HCT116 (cell line): ENCODE measurements at regions not wholly inside any gene's neighbourhood (a gene's known extent, or its start where the extent isn't known, plus 50 kb on each side); places are given as distances from the start of the nearest gene placed in this dataset.

Experiments used
- ATAC-seq: fragments of 200-7000 bp; cut with Tn5 transposase; 2 replicates; pipeline ENCODE4 v1.9.1; 2020; ENCODE audit warnings: mild to moderate bottlenecking, moderate library complexity
- BruUV-seq: library from RNA; stranded (reverse); fragments of 400-500 nt; replicated peaks from 2 replicates; lab custom pipeline; 2021; lab: Mats Ljungman, UMichigan
- CTCF ChIA-PET: fragments of 300-600 bp; sonication (Branson Sonifier 250); formaldehyde crosslinking; loops from one replicate; lab custom pipeline; 2021; ENCODE audit warnings: antibody characterized with exemption; lab: Charles Lee
- POLR2A ChIA-PET: fragments of 300-600, 350-600 bp; sonication (Branson Sonifier 250); formaldehyde crosslinking; loops from one replicate; lab custom pipeline; 2021; ENCODE audit warnings: antibody characterized with exemption; lab: Charles Lee
- RAD21 ChIA-PET, 2 experiments: fragments of 300-600 bp; sonication (Branson Sonifier 250); formaldehyde crosslinking; loops; one replicate each; lab custom pipeline; 2023; ENCODE audit warnings: low total read pairs in 2 of 2; ENCODE audit not compliant: uncharacterized antibody in 2 of 2, unreplicated experiment in 2 of 2, low non-redundant PET in 1 of 2; lab: Charles Lee
- DNase-seq: peaks from one replicate; pipeline ENCODE4 v3.0.0-alpha.2; 2010; ENCODE audit warnings: low read depth, low spot score
- H2AFZ ChIP-seq: fragments of 200-600 bp; shearing (Covaris generic), sonication (generic); 2 replicates; pipeline ENCODE4 v1.6.1; 2017; ENCODE audit warnings: low read depth, mixed run types, mixed read lengths, antibody characterized with exemption, low read length; ENCODE audit not compliant: poor library complexity, severe bottlenecking
- H3K27ac ChIP-seq: 2 replicates; pipeline ENCODE4 v1.5.1; 2012; ENCODE audit warnings: low read depth, low read length
- H3K27me3 ChIP-seq: fragments of 200-600 bp; sonication (generic); 2 replicates; pipeline ENCODE4 v1.6.1; 2016; ENCODE audit warnings: mixed run types, low read length, mixed read lengths; ENCODE audit not compliant: insufficient read depth
- H3K36me3 ChIP-seq, 2 experiments: fragments of 200-500 bp in 1 of 2; fragments of 200-600 bp in 1 of 2; sonication (Bioruptor generic) in 1 of 2; sonication (generic) in 1 of 2; 2 replicates each; pipeline versions ENCODE4 v1.5.1 to v1.6.1; 2014 to 2016; ENCODE audit warnings: low read length in 2 of 2, inconsistent platforms in 1 of 2, mixed read lengths in 1 of 2, mixed run types in 1 of 2; ENCODE audit not compliant: insufficient read depth in 2 of 2, control insufficient read depth in 1 of 2
- H3K4me1 ChIP-seq, 2 experiments: fragments of 200-600 bp in 1 of 2; sonication (generic) in 1 of 2; 2 replicates each; pipeline versions ENCODE4 v1.5.1 to v1.6.1; 2012 to 2017; ENCODE audit warnings: low read length in 2 of 2, inconsistent platforms in 1 of 2, mild to moderate bottlenecking in 1 of 2, mixed read lengths in 1 of 2, mixed run types in 1 of 2, moderate library complexity in 1 of 2; ENCODE audit not compliant: insufficient read depth in 2 of 2, control insufficient read depth in 1 of 2
- H3K4me2 ChIP-seq: fragments of 200-600 bp; sonication (generic); 2 replicates; pipeline ENCODE4 v1.6.1; 2017; ENCODE audit warnings: mixed run types, low read length, mixed read lengths
- H3K4me3 ChIP-seq, 2 experiments: fragments of 200-600 bp in 1 of 2; sonication (generic) in 1 of 2; replicated peaks in 1 of 2; 2 replicates each; pipeline ENCODE4 v1.5.1; 2011 to 2016; ENCODE audit warnings: low read length in 2 of 2, control low read depth in 1 of 2, low read depth in 1 of 2, mild to moderate bottlenecking in 1 of 2, mixed read lengths in 1 of 2, mixed run types in 1 of 2
- H3K79me2 ChIP-seq: fragments of 200-600 bp; sonication (generic); 2 replicates; pipeline ENCODE4 v1.6.1; 2017; ENCODE audit warnings: mild to moderate bottlenecking, mixed run types, low read length, moderate library complexity, mixed read lengths; ENCODE audit not compliant: insufficient read depth
- H3K9ac ChIP-seq: fragments of 200-600 bp; sonication (generic); 2 replicates; pipeline ENCODE4 v1.6.1; 2016; ENCODE audit warnings: low read length, mixed read lengths
- H3K9me2 ChIP-seq: fragments of 200-600 bp; sonication (generic), shearing (Covaris generic); 2 replicates; pipeline ENCODE4 v1.6.1; 2017; ENCODE audit warnings: mixed run types, mild to moderate bottlenecking, moderate library complexity; ENCODE audit not compliant: insufficient read depth
- H3K9me3 ChIP-seq, 2 experiments: fragments of 200-500 bp in 1 of 2; fragments of 200-600 bp in 1 of 2; sonication (Bioruptor generic) in 1 of 2; sonication (generic) in 1 of 2; 2 replicates each; pipeline ENCODE4 v1.6.1; 2014 to 2017; ENCODE audit warnings: low read length in 2 of 2, mixed read lengths in 2 of 2, inconsistent platforms in 1 of 2, low read depth in 1 of 2, mild to moderate bottlenecking in 1 of 2, mixed run types in 1 of 2, moderate library complexity in 1 of 2; ENCODE audit not compliant: control insufficient read depth in 1 of 2, insufficient read depth in 1 of 2
- H4K20me1 ChIP-seq: fragments of 200-600 bp; sonication (generic), shearing (Covaris generic); 2 replicates; pipeline ENCODE4 v1.6.1; 2017; ENCODE audit warnings: mixed run types, mild to moderate bottlenecking, moderate library complexity; ENCODE audit not compliant: insufficient read depth
- CBX3 ChIP-seq: IDR thresholded peaks from 2 replicates; pipeline ENCODE4 v1.6.1; 2012; ENCODE audit warnings: low read depth
- CEBPB ChIP-seq: IDR thresholded peaks from 2 replicates; pipeline ENCODE4 v1.6.1; 2012; ENCODE audit warnings: low read depth
- EGR1 ChIP-seq: IDR thresholded peaks from 2 replicates; pipeline ENCODE4 v1.6.1; 2012; ENCODE audit warnings: low read depth
- ELF1 ChIP-seq: IDR thresholded peaks from 2 replicates; pipeline ENCODE4 v1.6.1; 2012; ENCODE audit warnings: low read depth, borderline replicate concordance
- EZH2phosphoT487 ChIP-seq: fragments of 200-600 bp; IDR thresholded peaks from 2 replicates; pipeline ENCODE4 v1.6.1; 2018; ENCODE audit warnings: antibody characterized with exemption, borderline replicate concordance
- JUND ChIP-seq: IDR thresholded peaks from 2 replicates; pipeline ENCODE4 v1.6.1; 2012
- POLR2A ChIP-seq: IDR thresholded peaks from 2 replicates; pipeline ENCODE4 v1.7.0; 2011; ENCODE audit warnings: borderline replicate concordance; ENCODE audit not compliant: insufficient read depth, insufficient read length; ENCODE audit errors: extremely low read depth
- RAD21 ChIP-seq: IDR thresholded peaks from 2 replicates; pipeline ENCODE4 v1.6.1; 2012; ENCODE audit warnings: low read depth, mild to moderate bottlenecking
- SP1 ChIP-seq: IDR thresholded peaks from 2 replicates; pipeline ENCODE4 v1.6.1; 2012; ENCODE audit warnings: low read depth
- SRF ChIP-seq: IDR thresholded peaks from 2 replicates; pipeline ENCODE4 v1.6.1; 2012; ENCODE audit warnings: low read depth
- TCF7L2 ChIP-seq: IDR thresholded peaks from 2 replicates; pipeline ENCODE4 v1.7.0; 2011; ENCODE audit warnings: borderline replicate concordance, inconsistent platforms; ENCODE audit not compliant: insufficient read depth, insufficient read length; ENCODE audit errors: extremely low read depth
- YY1 ChIP-seq: IDR thresholded peaks from 2 replicates; pipeline ENCODE4 v1.6.1; 2011; ENCODE audit warnings: low read length, low read depth, moderate library complexity, mild to moderate bottlenecking; ENCODE audit not compliant: insufficient replicate concordance; ENCODE audit errors: extremely low read depth
- intact Hi-C: fragments of 100-400 bp; cut with micrococcal nuclease; formaldehyde crosslinking; loops from 2 replicates; pipeline ENCODE4 v1.10.0; 2022
- TF ChIP-seq, protein P1 (sequence below): IDR thresholded peaks from 2 replicates; pipeline ENCODE4 v1.6.1; 2012; ENCODE audit warnings: low read depth
- TF ChIP-seq, protein P2 (sequence below): IDR thresholded peaks from 2 replicates; pipeline ENCODE4 v1.6.1; 2012

DNA sequence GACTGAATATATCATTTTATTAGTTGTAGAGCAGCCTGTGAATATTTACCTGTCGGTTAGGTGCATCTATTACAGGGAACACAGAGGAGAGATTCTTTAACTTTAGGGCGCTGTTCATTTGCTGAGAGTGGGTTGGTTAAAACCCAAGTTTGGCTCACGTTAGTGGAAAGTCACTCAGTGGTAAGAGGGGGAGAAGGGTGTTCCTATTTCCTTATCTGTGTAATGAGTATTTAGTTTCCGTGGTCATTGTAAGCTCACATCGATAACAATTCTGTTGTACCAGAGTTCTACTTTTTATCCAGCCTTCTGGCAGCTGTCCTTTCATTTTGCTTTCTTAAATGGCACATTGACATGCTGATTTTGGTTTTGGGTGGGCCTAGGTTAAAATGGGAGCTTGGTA lies 773.2 kb upstream of the ADAMTS5 start:
- CTCF ChIA-PET, result no interaction called here
- BruUV-seq, result no TSS peak
- TF ChIP-seq, protein P1, sequence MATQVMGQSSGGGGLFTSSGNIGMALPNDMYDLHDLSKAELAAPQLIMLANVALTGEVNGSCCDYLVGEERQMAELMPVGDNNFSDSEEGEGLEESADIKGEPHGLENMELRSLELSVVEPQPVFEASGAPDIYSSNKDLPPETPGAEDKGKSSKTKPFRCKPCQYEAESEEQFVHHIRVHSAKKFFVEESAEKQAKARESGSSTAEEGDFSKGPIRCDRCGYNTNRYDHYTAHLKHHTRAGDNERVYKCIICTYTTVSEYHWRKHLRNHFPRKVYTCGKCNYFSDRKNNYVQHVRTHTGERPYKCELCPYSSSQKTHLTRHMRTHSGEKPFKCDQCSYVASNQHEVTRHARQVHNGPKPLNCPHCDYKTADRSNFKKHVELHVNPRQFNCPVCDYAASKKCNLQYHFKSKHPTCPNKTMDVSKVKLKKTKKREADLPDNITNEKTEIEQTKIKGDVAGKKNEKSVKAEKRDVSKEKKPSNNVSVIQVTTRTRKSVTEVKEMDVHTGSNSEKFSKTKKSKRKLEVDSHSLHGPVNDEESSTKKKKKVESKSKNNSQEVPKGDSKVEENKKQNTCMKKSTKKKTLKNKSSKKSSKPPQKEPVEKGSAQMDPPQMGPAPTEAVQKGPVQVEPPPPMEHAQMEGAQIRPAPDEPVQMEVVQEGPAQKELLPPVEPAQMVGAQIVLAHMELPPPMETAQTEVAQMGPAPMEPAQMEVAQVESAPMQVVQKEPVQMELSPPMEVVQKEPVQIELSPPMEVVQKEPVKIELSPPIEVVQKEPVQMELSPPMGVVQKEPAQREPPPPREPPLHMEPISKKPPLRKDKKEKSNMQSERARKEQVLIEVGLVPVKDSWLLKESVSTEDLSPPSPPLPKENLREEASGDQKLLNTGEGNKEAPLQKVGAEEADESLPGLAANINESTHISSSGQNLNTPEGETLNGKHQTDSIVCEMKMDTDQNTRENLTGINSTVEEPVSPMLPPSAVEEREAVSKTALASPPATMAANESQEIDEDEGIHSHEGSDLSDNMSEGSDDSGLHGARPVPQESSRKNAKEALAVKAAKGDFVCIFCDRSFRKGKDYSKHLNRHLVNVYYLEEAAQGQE, result no peak
- TF ChIP-seq YY1, result no peak
- TF ChIP-seq, protein P2, sequence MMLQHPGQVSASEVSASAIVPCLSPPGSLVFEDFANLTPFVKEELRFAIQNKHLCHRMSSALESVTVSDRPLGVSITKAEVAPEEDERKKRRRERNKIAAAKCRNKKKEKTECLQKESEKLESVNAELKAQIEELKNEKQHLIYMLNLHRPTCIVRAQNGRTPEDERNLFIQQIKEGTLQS, result no peak
- no peak for TF ChIP-seq CEBPB
- TF ChIP-seq JUND, result no peak
- no peak for TF ChIP-seq EGR1
- no peak for TF ChIP-seq RAD21
- no peak for TF ChIP-seq SRF
- TF ChIP-seq POLR2A, result no peak
- no peak for TF ChIP-seq EZH2phosphoT487
- no peak for TF ChIP-seq CBX3
- TF ChIP-seq ELF1, result no peak
- TF ChIP-seq SP1, result no peak
- TF ChIP-seq TCF7L2, result no peak
- TF ChIP-seq, all 23 proteins: peak for 0
- peaks cover 9 to 23% of the 10 kb centered on the region in 2 experiments; a peak in 2 of 4 replicates for H3K9me3 ChIP-seq
- H3K9me2 ChIP-seq, result no peaks in the 10 kb centered on the region
- H4K20me1 ChIP-seq, result no peaks in the 10 kb centered on the region
- H3K4me1 ChIP-seq, result no peaks in the 10 kb centered on the region
- intact Hi-C loops, result no loop called here
- RAD21 ChIA-PET, result no interaction called here
- DNase-seq (no peak), ATAC-seq (no peak)
- POLR2A ChIA-PET, result no interaction called here
- no peak overlapping the region for H3K4me2 ChIP-seq
- no peak overlapping the region for H3K9ac ChIP-seq
- H3K27me3 ChIP-seq, result no peaks in the 10 kb centered on the region
- H2AFZ ChIP-seq, result no peak overlapping the region
- no peaks in the 10 kb centered on the region for H3K79me2 ChIP-seq
- H3K4me3 ChIP-seq, result no peak overlapping the region
- H3K36me3 ChIP-seq, result no peaks in the 10 kb centered on the region
- H3K27ac ChIP-seq, result no peak overlapping the region
